H1 (cell line): ENCODE measurements at regions not wholly inside any gene's neighbourhood (a gene's known extent, or its start where the extent isn't known, plus 50 kb on each side); places are given as distances from the start of the nearest gene placed in this dataset.

ENCODE experiments used
- CBX8 ChIP-seq: fragments of 300-800, 300-1000 bp; sonication (generic); IDR thresholded peaks from 2 replicates; pipeline ENCODE4 v1.7.1; 2016; ENCODE audit warnings: low read depth, low read length, borderline replicate concordance
- EZH2 ChIP-seq: fragments of 200-600 bp; sonication (generic); IDR thresholded peaks from 2 replicates; pipeline ENCODE4 v1.7.1; 2012; ENCODE audit warnings: low read depth, mild to moderate bottlenecking, moderate library complexity, low read length, inconsistent platforms; ENCODE audit not compliant: severe bottlenecking
- SP4 ChIP-seq: IDR thresholded peaks from 2 replicates; pipeline ENCODE4 v1.6.1; 2012; ENCODE audit warnings: low read length, inconsistent platforms
- TEAD4 ChIP-seq: IDR thresholded peaks from 2 replicates; pipeline ENCODE4 v1.6.1; 2012; ENCODE audit warnings: low read depth, low read length, inconsistent platforms, mixed read lengths
- TF ChIP-seq, protein P1 (sequence below): IDR thresholded peaks from 2 replicates; pipeline ENCODE4 v1.6.1; 2011; ENCODE audit warnings: low read length, improper control_type of control experiment

DNA sequence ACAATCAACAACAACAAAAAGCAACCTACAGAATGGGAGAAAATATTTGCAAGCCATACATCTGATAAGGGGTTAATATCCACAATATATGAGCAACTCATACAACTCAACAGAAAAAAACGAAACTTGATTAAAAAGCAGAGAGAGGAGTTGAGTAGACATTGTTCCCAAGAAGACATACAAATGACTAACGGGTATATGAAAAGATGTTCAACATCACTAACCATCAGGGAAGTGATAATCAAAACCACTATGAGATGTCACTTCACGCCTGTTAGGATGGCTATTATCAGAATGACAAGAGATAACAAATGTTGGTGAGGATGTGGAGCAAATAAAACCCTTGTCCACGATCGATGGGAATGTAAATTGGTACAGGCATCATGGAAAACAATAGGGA lies 145.9 kb downstream of the NRN1 start (continued):
- TF ChIP-seq SP4: no peak
- no peak for TF ChIP-seq CBX8
- no peak for TF ChIP-seq TEAD4
- no peak for TF ChIP-seq EZH2
- TF ChIP-seq, protein P1, sequence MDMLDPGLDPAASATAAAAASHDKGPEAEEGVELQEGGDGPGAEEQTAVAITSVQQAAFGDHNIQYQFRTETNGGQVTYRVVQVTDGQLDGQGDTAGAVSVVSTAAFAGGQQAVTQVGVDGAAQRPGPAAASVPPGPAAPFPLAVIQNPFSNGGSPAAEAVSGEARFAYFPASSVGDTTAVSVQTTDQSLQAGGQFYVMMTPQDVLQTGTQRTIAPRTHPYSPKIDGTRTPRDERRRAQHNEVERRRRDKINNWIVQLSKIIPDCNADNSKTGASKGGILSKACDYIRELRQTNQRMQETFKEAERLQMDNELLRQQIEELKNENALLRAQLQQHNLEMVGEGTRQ: no peak
